ENCODE measurements at regions not wholly inside any gene's neighbourhood (a gene's known extent, or its start where the extent isn't known, plus 50 kb on each side); places are given as distances from the start of the nearest gene placed in this dataset.

DNA sequence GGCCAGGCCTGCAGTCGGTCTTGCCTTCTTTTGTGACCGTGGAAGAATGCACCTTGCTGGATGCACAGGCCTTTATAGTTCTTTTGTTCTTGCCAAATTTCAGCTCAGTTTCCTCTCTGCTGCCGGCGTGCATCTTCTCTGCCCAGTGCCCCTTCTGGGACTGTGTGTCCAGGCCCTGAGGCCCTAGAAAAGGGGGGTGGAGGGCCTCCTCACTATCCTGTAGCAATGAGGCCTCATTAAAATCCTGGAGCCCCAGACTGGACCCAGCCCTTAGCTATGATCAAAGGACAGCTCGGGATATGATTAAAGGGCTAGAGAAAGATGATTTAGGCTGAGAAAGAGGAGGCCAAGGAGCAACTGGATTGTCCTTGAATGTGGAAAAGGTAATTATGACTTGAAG lies 229.8 kb downstream of the SEC14L1 start:
- TF ChIP-seq CTCF (conservative IDR thresholded peaks at IDR 0.05) (no peak), ZFX (IDR thresholded peaks at IDR 0.05) (no peak)

Measured in C4-2B (cell line).